ENCODE measurements at regions not wholly inside any gene's neighbourhood (a gene's known extent, or its start where the extent isn't known, plus 50 kb on each side); places are given as distances from the start of the nearest gene placed in this dataset.
"Not testable (repeated sequence)": the region's sequence is repeated elsewhere in the genome, so short reads cannot be mapped to it uniquely, and the experiment has no call there.

- DNase-seq, result no peak
Measured at GRCh38 chr7:52005613-52006012, 689.0 kb upstream of the COBL start.

GRCh38 chr7:51995596-51996179, 679.1 kb upstream of the COBL start:
- DNase-seq, result no peak

- DNase-seq, result no peak
Measured at GRCh38 chr7:51982653-51983052, 666.0 kb upstream of the COBL start.

- DNase-seq, result no peak
Measured at GRCh38 chr7:51980812-51981211, 664.2 kb upstream of the COBL start.

- no peak for DNase-seq
Measured at GRCh38 chr7:51980313-51980712, 663.7 kb upstream of the COBL start.

GRCh38 chr7:51977913-51978312, 661.3 kb upstream of the COBL start:
- no peak for DNase-seq

- DNase-seq, result no peak
Measured at GRCh38 chr7:51973939-51974338, 657.3 kb upstream of the COBL start.

GRCh38 chr7:51973071-51973470, 656.5 kb upstream of the COBL start:
- no peak for DNase-seq

- no peak for DNase-seq
Measured at GRCh38 chr7:51970961-51971665, 654.5 kb upstream of the COBL start.

- no peak for DNase-seq
Measured at GRCh38 chr7:51968461-51968860, 651.9 kb upstream of the COBL start.

GRCh38 chr7:51965454-51965853, 648.8 kb upstream of the COBL start:
- DNase-seq, result no peak

- no peak for DNase-seq
Measured at GRCh38 chr7:51961804-51962203, 645.2 kb upstream of the COBL start.

- no peak for DNase-seq
Measured at GRCh38 chr7:51950813-51951212, 634.2 kb upstream of the COBL start.

GRCh38 chr7:51949726-51950644, 633.4 kb upstream of the COBL start:
- no peak for DNase-seq

- DNase-seq, result no peak
Measured at GRCh38 chr7:51930834-51931233, 614.2 kb upstream of the COBL start.

- no peak for DNase-seq
Measured at GRCh38 chr7:51929818-51930217, 613.2 kb upstream of the COBL start.

- no peak for DNase-seq
Measured at GRCh38 chr7:51927738-51928137, 611.1 kb upstream of the COBL start.

- DNase-seq, result no peak
Measured at GRCh38 chr7:51918581-51918980, 602.0 kb upstream of the COBL start.

GRCh38 chr7:51901489-51901840, 584.9 kb upstream of the COBL start:
- DNase-seq, result no peak

- DNase-seq, result not testable (repeated sequence)
Measured at GRCh38 chr7:51900755-51901488, 584.3 kb upstream of the COBL start.

GRCh38 chr7:51899611-51900010, 583.0 kb upstream of the COBL start:
- no peak for DNase-seq

- DNase-seq, result no peak
Measured at GRCh38 chr7:51882412-51882811, 565.8 kb upstream of the COBL start.

- DNase-seq, result no peak
Measured at GRCh38 chr7:51881309-51881708, 564.7 kb upstream of the COBL start.
